ENCODE measurements at regions not wholly inside any gene's neighbourhood (a gene's known extent, or its start where the extent isn't known, plus 50 kb on each side); places are given as distances from the start of the nearest gene placed in this dataset.

DNA sequence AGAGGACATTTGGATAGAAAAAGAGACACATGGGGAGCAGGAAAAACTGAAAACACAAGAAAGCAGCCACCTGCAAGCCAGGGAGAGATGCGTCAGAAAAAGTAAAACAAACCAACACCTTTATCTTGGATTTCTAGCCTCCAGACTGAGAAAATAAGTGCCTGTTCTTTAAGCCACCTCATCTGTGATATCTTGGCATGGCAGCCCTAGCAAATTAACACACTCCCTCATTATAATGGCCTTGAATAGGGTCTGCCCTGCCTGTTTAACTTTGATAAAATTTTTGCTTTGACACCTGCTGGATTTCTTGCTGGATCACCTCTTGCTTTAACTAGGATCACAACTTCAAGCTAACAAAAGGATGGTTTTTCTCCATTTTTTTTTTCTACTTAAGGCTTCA is 1892.0 kb upstream of the IGFBP7 start:
- no peak overlapping the region for H3K9ac ChIP-seq (ENCODE audit: control insufficient read depth, insufficient read depth, low read length)
- in situ Hi-C loops (cut with MboI) (no loop called here), intact Hi-C loops (cut with micrococcal nuclease; ENCODE audit: unreplicated experiment) (no loop called here)
- H3K27me3 ChIP-seq (replicated peaks in 1 of 2; ENCODE audit: control insufficient read depth in 2 of 2, insufficient read depth in 2 of 2, low read length in 1 of 2): no peaks in the 10 kb centered on the region
- H2AFZ ChIP-seq (ENCODE audit: control insufficient read depth, low read depth, low read length): no peak overlapping the region
- H3K9me3 ChIP-seq (replicated peaks; ENCODE audit: control insufficient read depth, insufficient read depth, low read length): no peaks in the 10 kb centered on the region
- H3K4me1 ChIP-seq (ENCODE audit: control insufficient read depth, insufficient read depth, low read length): no peaks in the 10 kb centered on the region
- no peak for TF ChIP-seq CTCF (IDR thresholded peaks at IDR 0.05 in 2 of 3, conservative IDR thresholded peaks at IDR 0.05 in 1 of 3; ENCODE audit: control insufficient read depth in 2 of 3, extremely low read depth in 1 of 3, insufficient read depth in 1 of 3, low read depth in 3 of 3, low read length in 3 of 3)
- TF ChIP-seq NFXL1 (IDR thresholded peaks at IDR 0.05; ENCODE audit: borderline replicate concordance): no peak
- TF ChIP-seq MEF2B (IDR thresholded peaks at IDR 0.05; ENCODE audit: partially characterized antibody, poor library complexity, severe bottlenecking): no peak
- no peak for TF ChIP-seq SRF (IDR thresholded peaks at IDR 0.05; ENCODE audit: low read depth in 2 of 2, low read length in 2 of 2)
- no peak for TF ChIP-seq JUND (IDR thresholded peaks at IDR 0.05; ENCODE audit: low read depth, low read length)
- TF ChIP-seq, protein P1, sequence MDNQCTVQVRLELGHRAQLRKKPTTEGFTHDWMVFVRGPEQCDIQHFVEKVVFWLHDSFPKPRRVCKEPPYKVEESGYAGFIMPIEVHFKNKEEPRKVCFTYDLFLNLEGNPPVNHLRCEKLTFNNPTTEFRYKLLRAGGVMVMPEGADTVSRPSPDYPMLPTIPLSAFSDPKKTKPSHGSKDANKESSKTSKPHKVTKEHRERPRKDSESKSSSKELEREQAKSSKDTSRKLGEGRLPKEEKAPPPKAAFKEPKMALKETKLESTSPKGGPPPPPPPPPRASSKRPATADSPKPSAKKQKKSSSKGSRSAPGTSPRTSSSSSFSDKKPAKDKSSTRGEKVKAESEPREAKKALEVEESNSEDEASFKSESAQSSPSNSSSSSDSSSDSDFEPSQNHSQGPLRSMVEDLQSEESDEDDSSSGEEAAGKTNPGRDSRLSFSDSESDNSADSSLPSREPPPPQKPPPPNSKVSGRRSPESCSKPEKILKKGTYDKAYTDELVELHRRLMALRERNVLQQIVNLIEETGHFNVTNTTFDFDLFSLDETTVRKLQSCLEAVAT (IDR thresholded peaks at IDR 0.05): no peak
- TF ChIP-seq MTA3 (IDR thresholded peaks at IDR 0.05; ENCODE audit: borderline replicate concordance, low read length): no peak
- TF ChIP-seq YY1 (IDR thresholded peaks at IDR 0.05; ENCODE audit: low read depth, low read length): no peak
- TF ChIP-seq, protein P2, sequence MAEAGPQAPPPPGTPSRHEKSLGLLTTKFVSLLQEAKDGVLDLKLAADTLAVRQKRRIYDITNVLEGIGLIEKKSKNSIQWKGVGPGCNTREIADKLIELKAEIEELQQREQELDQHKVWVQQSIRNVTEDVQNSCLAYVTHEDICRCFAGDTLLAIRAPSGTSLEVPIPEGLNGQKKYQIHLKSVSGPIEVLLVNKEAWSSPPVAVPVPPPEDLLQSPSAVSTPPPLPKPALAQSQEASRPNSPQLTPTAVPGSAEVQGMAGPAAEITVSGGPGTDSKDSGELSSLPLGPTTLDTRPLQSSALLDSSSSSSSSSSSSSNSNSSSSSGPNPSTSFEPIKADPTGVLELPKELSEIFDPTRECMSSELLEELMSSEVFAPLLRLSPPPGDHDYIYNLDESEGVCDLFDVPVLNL (IDR thresholded peaks at IDR 0.05; ENCODE audit: low read depth, low read length): no peak
- TF ChIP-seq SPI1 (IDR thresholded peaks at IDR 0.05; ENCODE audit: borderline replicate concordance, insufficient read depth, low read depth, low read length): no peak
- TF ChIP-seq TAF1 (IDR thresholded peaks at IDR 0.05; ENCODE audit: borderline replicate concordance, low read depth, low read length): no peak
- TF ChIP-seq ZNF217 (IDR thresholded peaks at IDR 0.05): no peak
- no peaks in the 10 kb centered on the region for H3K79me2 ChIP-seq (ENCODE audit: control insufficient read depth, insufficient read depth, low read length)
- H3K27ac ChIP-seq (ENCODE audit: control insufficient read depth, insufficient read depth): no peak overlapping the region
- no peak overlapping the region for H3K4me2 ChIP-seq (ENCODE audit: control insufficient read depth, insufficient read depth)
- H4K20me1 ChIP-seq (ENCODE audit: control insufficient read depth, insufficient read depth): no peaks in the 10 kb centered on the region
- ATAC-seq: no peak
- ChIA-PET SMC1A (ENCODE audit: uncharacterized antibody, unreplicated experiment) (no interaction called here), POLR2A (no interaction called here), CTCF (no interaction called here), RAD21 (ENCODE audit: unreplicated experiment) (no interaction called here)
- DNase-seq (ENCODE audit: low read depth, low spot score): no peak
- FAIRE-seq: no peak
- BruUV-seq (replicated peaks): no TSS peak
- no peaks in the 10 kb centered on the region for H3K36me3 ChIP-seq (ENCODE audit: control insufficient read depth in 2 of 2, insufficient read depth in 2 of 2, low read length in 1 of 2)
- H3K4me3 ChIP-seq: no peak overlapping the region
- WGBS (ENCODE audit: insufficient coverage, insufficient replicate concordance, low lambda C conversion rate, missing lambda C conversion rate): 0% methylated on average over 1 of the region's 1 CpG

All from GM12878 (cell line).